ENCODE measurements at regions not wholly inside any gene's neighbourhood (a gene's known extent, or its start where the extent isn't known, plus 50 kb on each side); places are given as distances from the start of the nearest gene placed in this dataset.

- Histone ChIP-seq H3K4me3 (replicated peaks; ENCODE audit: insufficient read depth, low read length) (no peak overlapping the region), H3K27ac (replicated peaks) (no peak overlapping the region), H3K27me3 (ENCODE audit: insufficient read depth, poor library complexity, severe bottlenecking) (no peaks in the 10 kb centered on the region)
- TF ChIP-seq GABPA (IDR thresholded peaks at IDR 0.05; ENCODE audit: low read depth): no peak
- TF ChIP-seq CTCF (IDR thresholded peaks at IDR 0.05; ENCODE audit: insufficient read depth, low read length): no peak
- no peak for TF ChIP-seq POLR2AphosphoS5 (IDR thresholded peaks at IDR 0.05; ENCODE audit: low read depth)
- TF ChIP-seq SPI1 (IDR thresholded peaks at IDR 0.05; ENCODE audit: borderline replicate concordance, low read depth): no peak
- TF ChIP-seq, protein P1, sequence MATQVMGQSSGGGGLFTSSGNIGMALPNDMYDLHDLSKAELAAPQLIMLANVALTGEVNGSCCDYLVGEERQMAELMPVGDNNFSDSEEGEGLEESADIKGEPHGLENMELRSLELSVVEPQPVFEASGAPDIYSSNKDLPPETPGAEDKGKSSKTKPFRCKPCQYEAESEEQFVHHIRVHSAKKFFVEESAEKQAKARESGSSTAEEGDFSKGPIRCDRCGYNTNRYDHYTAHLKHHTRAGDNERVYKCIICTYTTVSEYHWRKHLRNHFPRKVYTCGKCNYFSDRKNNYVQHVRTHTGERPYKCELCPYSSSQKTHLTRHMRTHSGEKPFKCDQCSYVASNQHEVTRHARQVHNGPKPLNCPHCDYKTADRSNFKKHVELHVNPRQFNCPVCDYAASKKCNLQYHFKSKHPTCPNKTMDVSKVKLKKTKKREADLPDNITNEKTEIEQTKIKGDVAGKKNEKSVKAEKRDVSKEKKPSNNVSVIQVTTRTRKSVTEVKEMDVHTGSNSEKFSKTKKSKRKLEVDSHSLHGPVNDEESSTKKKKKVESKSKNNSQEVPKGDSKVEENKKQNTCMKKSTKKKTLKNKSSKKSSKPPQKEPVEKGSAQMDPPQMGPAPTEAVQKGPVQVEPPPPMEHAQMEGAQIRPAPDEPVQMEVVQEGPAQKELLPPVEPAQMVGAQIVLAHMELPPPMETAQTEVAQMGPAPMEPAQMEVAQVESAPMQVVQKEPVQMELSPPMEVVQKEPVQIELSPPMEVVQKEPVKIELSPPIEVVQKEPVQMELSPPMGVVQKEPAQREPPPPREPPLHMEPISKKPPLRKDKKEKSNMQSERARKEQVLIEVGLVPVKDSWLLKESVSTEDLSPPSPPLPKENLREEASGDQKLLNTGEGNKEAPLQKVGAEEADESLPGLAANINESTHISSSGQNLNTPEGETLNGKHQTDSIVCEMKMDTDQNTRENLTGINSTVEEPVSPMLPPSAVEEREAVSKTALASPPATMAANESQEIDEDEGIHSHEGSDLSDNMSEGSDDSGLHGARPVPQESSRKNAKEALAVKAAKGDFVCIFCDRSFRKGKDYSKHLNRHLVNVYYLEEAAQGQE (IDR thresholded peaks at IDR 0.05; ENCODE audit: insufficient replicate concordance, low read depth): no peak
- no peak for DNase-seq (ENCODE audit: low read depth in 1 of 2, low spot score in 1 of 2)
Observed at GRCh38 chr3:106268696-106269095, 399.9 kb upstream of the CBLB start.

DNA sequence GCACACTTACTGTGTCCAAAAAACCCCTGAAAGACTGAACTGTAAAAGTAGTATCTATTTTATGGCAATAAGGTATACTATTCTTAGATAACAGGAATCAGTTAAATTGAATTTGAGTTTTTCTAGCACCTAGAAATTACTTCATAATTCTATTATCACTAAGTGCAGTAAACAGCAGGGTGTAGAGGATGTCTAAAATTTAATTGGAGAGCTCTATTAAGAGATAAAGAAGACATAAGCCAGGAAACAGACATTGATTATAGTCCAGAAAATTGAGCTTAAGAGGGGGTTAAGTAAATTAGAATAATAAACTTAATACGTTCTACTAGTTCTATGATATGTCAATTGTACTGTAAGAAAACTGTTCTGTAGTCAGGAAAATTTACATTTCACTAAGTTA is 403.5 kb upstream of the CBLB start:
- Histone ChIP-seq H3K4me3 (replicated peaks; ENCODE audit: insufficient read depth, low read length) (no peak overlapping the region), H3K27ac (replicated peaks) (no peak overlapping the region), H3K27me3 (ENCODE audit: insufficient read depth, poor library complexity, severe bottlenecking) (no peaks in the 10 kb centered on the region)
- TF ChIP-seq, protein P1 (IDR thresholded peaks at IDR 0.05; ENCODE audit: insufficient replicate concordance, low read depth): no peak
- TF ChIP-seq GABPA (IDR thresholded peaks at IDR 0.05; ENCODE audit: low read depth) (no peak), POLR2AphosphoS5 (IDR thresholded peaks at IDR 0.05; ENCODE audit: low read depth) (no peak), CTCF (IDR thresholded peaks at IDR 0.05; ENCODE audit: insufficient read depth, low read length) (no peak), SPI1 (IDR thresholded peaks at IDR 0.05; ENCODE audit: borderline replicate concordance, low read depth) (no peak)
- DNase-seq (ENCODE audit: low read depth in 1 of 2, low spot score in 1 of 2): no peak

- no peak for TF ChIP-seq POLR2AphosphoS5 (IDR thresholded peaks at IDR 0.05; ENCODE audit: low read depth)
- TF ChIP-seq, protein P1 (IDR thresholded peaks at IDR 0.05; ENCODE audit: insufficient replicate concordance, low read depth): no peak
- no peak for TF ChIP-seq SPI1 (IDR thresholded peaks at IDR 0.05; ENCODE audit: borderline replicate concordance, low read depth)
- no peak for TF ChIP-seq GABPA (IDR thresholded peaks at IDR 0.05; ENCODE audit: low read depth)
- no peak for TF ChIP-seq CTCF (IDR thresholded peaks at IDR 0.05; ENCODE audit: insufficient read depth, low read length)
- DNase-seq (ENCODE audit: low read depth in 1 of 2, low spot score in 1 of 2): no peak
- no peaks in the 10 kb centered on the region for H3K27me3 ChIP-seq (ENCODE audit: insufficient read depth, poor library complexity, severe bottlenecking)
- H3K27ac ChIP-seq (replicated peaks): no peak overlapping the region
- H3K4me3 ChIP-seq (replicated peaks; ENCODE audit: insufficient read depth, low read length): no peak overlapping the region
Observed at GRCh38 chr3:106275592-106275991, 406.8 kb upstream of the CBLB start.

Measured in HL-60 (cell line).